ENCODE measurements at regions not wholly inside any gene's neighbourhood (a gene's known extent, or its start where the extent isn't known, plus 50 kb on each side); places are given as distances from the start of the nearest gene placed in this dataset.

DNA sequence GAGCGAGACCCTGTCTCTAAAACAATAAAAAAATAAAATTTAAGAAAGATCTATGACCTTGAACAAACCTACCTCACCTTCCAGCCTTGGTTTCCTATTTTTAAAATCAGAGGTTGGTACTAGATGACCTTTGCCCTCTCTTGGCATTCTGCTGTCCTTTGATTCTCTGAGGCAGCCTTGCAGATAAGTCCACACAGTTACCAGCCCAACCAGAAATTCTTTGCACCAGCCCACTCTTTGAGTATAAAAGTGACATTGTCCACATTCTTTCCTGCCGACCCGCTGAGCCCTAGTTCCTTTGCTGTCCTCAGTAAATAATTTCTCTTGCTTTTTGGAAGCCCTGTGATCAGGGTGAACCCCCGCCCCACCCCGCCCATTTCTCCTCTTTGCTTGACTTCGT lies 150.4 kb downstream of the PHETA1 start:
- no peak overlapping the region for H3K27ac ChIP-seq (replicated peaks)
- TF ChIP-seq, protein P1, sequence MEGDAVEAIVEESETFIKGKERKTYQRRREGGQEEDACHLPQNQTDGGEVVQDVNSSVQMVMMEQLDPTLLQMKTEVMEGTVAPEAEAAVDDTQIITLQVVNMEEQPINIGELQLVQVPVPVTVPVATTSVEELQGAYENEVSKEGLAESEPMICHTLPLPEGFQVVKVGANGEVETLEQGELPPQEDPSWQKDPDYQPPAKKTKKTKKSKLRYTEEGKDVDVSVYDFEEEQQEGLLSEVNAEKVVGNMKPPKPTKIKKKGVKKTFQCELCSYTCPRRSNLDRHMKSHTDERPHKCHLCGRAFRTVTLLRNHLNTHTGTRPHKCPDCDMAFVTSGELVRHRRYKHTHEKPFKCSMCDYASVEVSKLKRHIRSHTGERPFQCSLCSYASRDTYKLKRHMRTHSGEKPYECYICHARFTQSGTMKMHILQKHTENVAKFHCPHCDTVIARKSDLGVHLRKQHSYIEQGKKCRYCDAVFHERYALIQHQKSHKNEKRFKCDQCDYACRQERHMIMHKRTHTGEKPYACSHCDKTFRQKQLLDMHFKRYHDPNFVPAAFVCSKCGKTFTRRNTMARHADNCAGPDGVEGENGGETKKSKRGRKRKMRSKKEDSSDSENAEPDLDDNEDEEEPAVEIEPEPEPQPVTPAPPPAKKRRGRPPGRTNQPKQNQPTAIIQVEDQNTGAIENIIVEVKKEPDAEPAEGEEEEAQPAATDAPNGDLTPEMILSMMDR (IDR thresholded peaks at IDR 0.05; ENCODE audit: borderline replicate concordance) = no peak
- no peaks in the 10 kb centered on the region for H3K9me3 ChIP-seq (replicated peaks)

GRCh38 chr12:111216387-111217159 lies 152.3 kb downstream of the PHETA1 start:
- Histone ChIP-seq H3K9me3 (replicated peaks) (no peaks in the 10 kb centered on the region), H3K27me3 (ENCODE audit: low read depth) (peaks cover 55% of the 10 kb centered on the region), H3K27ac (replicated peaks) (no peak overlapping the region), H3K4me3 (no peak overlapping the region), H3K36me3 (no peaks in the 10 kb centered on the region), H3K4me1 (no peaks in the 10 kb centered on the region)
- TF ChIP-seq, protein P1 (IDR thresholded peaks at IDR 0.05; ENCODE audit: borderline replicate concordance) = no peak
- intact Hi-C loops (cut with micrococcal nuclease) = no loop called here
- no peak for DNase-seq

More for the DNA sequence above, 150.4 kb downstream of the PHETA1 start:
- Histone ChIP-seq H3K4me1 (no peaks in the 10 kb centered on the region), H3K36me3 (no peaks in the 10 kb centered on the region), H3K27me3 (ENCODE audit: low read depth) (peaks cover 42% of the 10 kb centered on the region), H3K4me3 (no peak overlapping the region)
- intact Hi-C loops (cut with micrococcal nuclease) = no loop called here
- DNase-seq = no peak

GRCh38 chr12:111215881-111216280 lies 153.0 kb downstream of the PHETA1 start:
- intact Hi-C loops (cut with micrococcal nuclease) = no loop called here

GRCh38 chr12:111214401-111214800 lies 154.5 kb downstream of the PHETA1 start:
- Histone ChIP-seq H3K27ac (replicated peaks) (no peak overlapping the region), H3K4me1 (no peaks in the 10 kb centered on the region), H3K4me3 (no peak overlapping the region), H3K9me3 (replicated peaks) (no peaks in the 10 kb centered on the region), H3K36me3 (no peaks in the 10 kb centered on the region), H3K27me3 (ENCODE audit: low read depth) (peaks cover 77% of the 10 kb centered on the region)
- no peak for DNase-seq
- intact Hi-C loops (cut with micrococcal nuclease) = no loop called here
- TF ChIP-seq, protein P1 (IDR thresholded peaks at IDR 0.05; ENCODE audit: borderline replicate concordance) = no peak

More at GRCh38 chr12:111215881-111216280, 153.0 kb downstream of the PHETA1 start:
- Histone ChIP-seq H3K36me3 (no peaks in the 10 kb centered on the region), H3K4me3 (no peak overlapping the region), H3K27me3 (ENCODE audit: low read depth) (peaks cover 62% of the 10 kb centered on the region), H3K9me3 (replicated peaks) (no peaks in the 10 kb centered on the region), H3K27ac (replicated peaks) (no peak overlapping the region), H3K4me1 (no peaks in the 10 kb centered on the region)
- TF ChIP-seq, protein P1 (IDR thresholded peaks at IDR 0.05; ENCODE audit: borderline replicate concordance) = no peak
- no peak for DNase-seq

- TF ChIP-seq, protein P1 (IDR thresholded peaks at IDR 0.05; ENCODE audit: borderline replicate concordance) = no peak
- peaks cover 84% of the 10 kb centered on the region for H3K27me3 ChIP-seq (ENCODE audit: low read depth)
- no peak overlapping the region for H3K4me3 ChIP-seq
- no peak overlapping the region for H3K27ac ChIP-seq (replicated peaks)
- no peaks in the 10 kb centered on the region for H3K4me1 ChIP-seq
- no peaks in the 10 kb centered on the region for H3K9me3 ChIP-seq (replicated peaks)
- no peaks in the 10 kb centered on the region for H3K36me3 ChIP-seq
- intact Hi-C loops (cut with micrococcal nuclease) = no loop called here
- no peak for DNase-seq
These were observed 155.3 kb downstream of the PHETA1 start for GRCh38 chr12:111213561-111213960.

All from left ventricle myocardium inferior (tissue), 1 donor.